ENCODE measurements at regions not wholly inside any gene's neighbourhood (a gene's known extent, or its start where the extent isn't known, plus 50 kb on each side); places are given as distances from the start of the nearest gene placed in this dataset.

DNA sequence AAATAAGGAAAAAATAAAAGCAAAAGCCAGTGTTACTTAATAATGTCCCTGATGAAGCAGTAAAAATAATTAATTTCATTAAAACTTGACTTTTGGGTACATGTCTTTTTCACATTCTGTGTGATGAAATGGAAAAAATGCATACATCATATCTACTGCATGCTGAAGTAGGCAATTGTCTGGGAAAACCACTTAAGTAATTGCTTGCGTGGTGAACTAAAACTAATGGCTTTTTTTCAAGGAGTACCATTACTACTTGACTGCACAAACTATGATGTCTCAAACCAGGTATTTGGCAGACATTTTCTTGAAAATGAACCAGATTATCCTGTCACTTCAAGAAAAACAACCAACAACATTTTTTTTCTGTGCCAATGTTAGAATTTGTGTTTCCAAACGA is 91.3 kb upstream of the AKIRIN2 start:
- TF ChIP-seq CTCF (IDR thresholded peaks at IDR 0.05) (no peak), POLR2A (IDR thresholded peaks at IDR 0.05) (no peak), POLR2AphosphoS5 (IDR thresholded peaks at IDR 0.05) (no peak)
